Superior temporal gyrus (tissue), 1 donor: ENCODE measurements at regions not wholly inside any gene's neighbourhood (a gene's known extent, or its start where the extent isn't known, plus 50 kb on each side); places are given as distances from the start of the nearest gene placed in this dataset.
A peak's percentile ranks its signal among the peaks of the same experiment; 100 is the strongest.

Experiments
- DNase-seq: peaks from one replicate; pipeline ENCODE4 v3.0.0-alpha.2; 2016; ENCODE audit errors: extremely low spot score

GRCh38 chr13:75052616-75053015 lies 429.4 kb downstream of the TBC1D4 start:
- no peak for DNase-seq

DNA sequence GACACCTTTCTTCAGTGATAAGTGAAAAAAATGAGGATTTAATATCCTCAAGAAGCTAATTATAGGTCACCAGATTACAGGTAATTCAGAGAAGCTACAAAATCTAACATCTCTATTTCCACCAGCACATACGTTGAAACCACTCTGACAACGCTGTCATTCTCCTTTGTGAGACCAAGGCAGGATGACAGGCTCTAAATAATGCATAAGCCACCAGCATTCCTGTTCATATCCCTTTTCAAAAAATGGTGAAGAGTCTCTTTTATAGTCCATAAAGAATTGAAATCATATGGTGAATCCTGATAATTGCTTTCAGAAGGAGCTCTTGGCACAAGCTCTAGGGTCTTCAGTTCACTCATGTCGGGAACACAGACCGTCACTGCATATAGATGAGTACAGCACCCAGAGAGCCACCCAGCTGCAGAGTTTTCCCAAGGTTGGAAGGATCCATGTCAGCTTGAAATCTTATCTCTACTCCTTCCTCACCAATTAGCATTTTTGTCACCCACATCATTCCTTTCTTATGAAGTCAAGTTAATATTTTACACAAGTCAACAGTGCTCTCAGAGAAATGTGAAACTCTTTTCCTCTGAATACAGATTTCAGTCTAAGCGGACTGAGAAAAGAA lies 431.4 kb downstream of the TBC1D4 start:
- no peak for DNase-seq

DNA sequence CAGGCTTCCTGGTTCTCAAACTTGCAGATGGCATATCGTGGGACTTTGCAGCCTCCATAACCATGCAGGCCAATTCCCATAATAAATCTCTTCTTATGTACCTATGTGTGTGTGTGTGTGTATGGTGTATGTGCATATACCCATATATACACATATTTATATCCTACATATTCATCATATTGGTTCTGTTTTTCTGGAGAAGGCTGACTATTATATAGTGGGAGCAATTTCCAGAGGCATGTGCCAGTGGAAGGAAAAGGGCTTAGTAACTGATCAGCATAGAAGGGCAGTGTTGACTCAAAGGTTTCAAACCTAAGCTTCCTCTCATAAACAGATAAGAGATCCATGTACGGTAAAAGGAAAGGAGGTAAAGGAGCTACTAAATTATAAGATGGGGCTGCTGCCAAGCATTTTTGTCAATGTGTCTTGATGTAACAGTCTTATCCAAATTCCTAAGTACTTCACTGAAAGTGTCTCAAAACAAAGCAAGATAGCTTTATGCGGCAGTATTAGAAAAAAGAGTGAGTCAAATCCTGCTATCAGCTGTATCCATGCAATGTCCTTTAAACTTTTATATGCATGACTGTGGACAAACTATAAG lies 432.1 kb downstream of the TBC1D4 start:
- DNase-seq: no peak

GRCh38 chr13:75042807-75043206 lies 439.2 kb downstream of the TBC1D4 start:
- DNase-seq: no peak

DNA sequence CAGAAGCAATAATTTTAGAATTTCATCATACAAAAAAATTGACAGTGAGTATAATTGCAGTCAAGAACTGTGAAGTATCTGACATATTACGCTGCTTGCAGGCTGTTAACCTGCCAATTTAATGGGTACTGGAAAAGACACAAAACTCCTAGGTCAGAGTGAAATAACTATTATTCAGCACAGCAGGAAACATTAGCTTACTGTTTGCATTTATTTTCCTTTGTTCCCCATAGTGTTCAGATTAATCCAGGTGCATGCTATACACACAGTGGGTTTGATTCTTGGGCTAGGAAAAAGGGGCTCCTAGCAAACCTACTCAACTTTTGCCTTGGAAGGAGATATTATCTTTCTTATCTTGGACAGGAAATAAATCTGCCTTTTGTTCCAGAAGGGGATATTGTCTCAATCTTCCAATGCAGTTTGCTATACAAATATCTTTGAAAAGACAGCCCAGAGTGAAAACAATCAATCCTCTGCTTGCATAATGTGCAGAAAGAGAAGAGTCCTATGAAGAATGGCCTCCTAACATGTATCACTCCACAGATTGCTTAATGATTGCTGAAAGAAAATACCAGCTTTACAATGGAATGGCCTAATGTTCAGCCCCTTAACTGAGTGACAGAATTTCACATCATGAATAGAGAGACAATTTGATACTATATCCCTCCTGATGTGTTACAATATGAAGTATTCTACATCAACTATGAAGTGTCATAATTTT lies 443.4 kb downstream of the TBC1D4 start:
- DNase-seq: no peak

DNA sequence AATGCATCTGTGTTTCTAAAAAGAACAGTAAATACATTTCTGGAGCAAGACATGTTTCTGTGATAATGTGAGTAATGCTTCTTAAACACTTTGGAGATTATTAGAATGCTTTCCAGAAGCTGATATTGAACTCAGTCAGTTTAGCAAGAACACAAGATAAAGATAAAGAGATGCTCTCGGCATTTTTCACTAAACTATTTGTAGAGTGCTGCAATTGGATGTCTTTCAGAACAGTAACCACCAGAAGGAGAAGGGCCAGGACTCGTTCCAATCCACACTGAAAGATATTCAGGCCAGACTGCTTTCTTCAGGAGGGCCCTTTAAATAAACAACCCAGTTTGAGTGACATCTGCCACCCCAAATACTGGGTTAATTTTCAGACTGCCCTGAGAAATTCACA lies 456.0 kb downstream of the TBC1D4 start:
- DNase-seq: no peak

- no peak for DNase-seq
Measured at GRCh38 chr13:75024602-75025001, 457.4 kb downstream of the TBC1D4 start.

- no peak for DNase-seq
Measured at GRCh38 chr13:75023609-75024008, 458.4 kb downstream of the TBC1D4 start.

GRCh38 chr13:75021151-75021550 lies 460.8 kb downstream of the TBC1D4 start:
- no peak for DNase-seq

DNA sequence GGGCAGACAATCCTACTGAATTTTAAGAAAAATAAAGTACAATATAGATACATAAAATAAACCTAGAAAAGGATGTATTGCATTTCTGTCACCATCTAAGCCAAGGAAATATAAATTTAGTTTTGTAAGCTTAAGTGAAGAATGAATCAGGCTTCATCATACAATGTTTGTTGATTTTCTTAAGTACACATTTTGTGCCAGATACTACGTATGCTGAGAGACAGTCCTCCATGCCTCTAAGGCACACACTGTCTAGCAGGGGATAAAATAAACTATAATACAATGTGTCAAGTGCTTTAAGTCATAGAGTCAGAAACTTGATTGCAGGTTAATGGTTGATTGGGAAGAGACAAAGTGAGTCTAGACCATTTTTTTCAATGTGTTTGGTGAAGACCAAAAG lies 465.7 kb downstream of the TBC1D4 start:
- DNase-seq: no peak

- DNase-seq: no peak
Measured at GRCh38 chr13:75013818-75014217, 468.2 kb downstream of the TBC1D4 start.

DNA sequence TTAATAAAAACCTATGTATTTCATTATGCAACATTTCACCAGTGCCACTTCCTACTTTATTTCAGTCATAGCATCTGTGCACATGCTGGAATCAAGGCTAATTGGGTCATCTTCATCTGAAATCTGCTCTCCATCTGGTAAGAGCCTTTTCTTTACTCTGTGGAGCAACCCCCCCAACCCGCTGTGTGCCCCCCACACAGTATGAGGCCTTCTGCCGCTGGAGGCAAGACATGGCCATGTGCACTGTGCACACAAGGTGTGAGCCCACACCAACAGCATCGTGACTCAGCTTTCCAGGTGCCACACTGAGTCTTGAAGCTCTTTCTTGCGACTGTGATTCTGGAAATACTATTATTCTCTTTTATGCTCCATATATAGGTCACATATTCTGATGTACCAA lies 471.0 kb downstream of the TBC1D4 start:
- no peak for DNase-seq

GRCh38 chr13:75008926-75009325 lies 473.0 kb downstream of the TBC1D4 start:
- no peak for DNase-seq

DNA sequence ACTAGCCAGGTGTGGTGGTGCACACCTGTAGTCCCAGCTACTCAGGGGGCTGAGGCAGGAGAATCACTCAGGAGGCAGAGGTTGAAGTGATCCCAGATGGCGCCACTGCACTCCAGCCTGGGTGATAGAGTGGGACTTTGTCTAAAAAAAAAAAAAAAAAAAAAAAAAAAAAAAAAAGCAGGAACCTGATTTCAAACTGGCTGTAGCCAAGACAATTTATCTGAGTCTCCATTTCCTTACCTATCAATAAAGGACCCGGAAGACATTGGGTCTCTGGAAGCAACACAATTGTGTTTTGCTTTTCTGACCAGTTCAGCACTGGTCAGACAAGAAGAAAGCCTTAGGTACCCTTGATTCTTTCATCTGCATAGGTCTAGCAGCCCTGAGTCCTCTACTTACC lies 491.0 kb downstream of the TBC1D4 start:
- DNase-seq: no peak

DNA sequence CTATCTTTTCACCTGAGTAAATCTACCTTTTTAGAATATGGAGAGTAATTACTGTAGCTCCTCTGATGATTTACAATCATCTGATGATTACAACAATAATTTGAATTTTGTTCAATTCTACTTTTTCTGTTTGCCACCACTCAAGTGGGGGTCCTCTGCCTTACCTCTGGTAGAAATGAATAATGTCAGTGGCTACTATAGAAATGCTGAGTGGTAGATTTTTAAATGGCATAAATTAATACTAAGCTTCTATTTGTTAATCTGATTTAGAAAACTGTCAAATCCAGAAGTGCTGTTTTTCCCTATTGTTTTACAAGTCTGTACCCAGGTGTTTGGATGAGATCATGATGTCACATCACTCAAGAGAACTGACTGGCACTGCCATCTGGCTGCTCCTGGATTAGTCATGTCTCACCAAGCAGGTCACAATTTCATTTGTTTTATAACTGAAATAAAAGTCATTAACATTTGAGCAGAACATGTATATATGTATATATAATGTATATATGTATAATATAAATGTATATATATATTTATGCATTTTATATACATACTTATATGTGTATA lies 494.8 kb downstream of the TBC1D4 start:
- no peak for DNase-seq

DNA sequence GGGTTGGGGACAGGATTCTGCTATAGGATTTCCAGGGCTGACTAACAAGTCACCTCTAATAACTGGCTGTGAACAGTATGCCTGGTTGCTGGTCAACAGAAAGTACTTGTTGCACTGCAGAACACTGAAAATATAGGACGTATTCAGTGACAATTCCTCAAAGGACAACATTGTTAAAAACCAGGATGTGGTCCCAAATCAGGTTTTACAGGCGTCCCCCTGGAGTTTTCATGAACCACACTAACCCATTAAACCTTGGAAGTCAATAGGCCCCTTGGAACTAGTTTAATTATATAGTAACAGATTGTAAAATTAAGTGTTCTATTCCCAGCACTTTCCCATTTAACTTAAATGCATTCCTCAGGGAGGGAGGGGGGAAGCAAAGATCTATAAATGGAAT lies 495.4 kb downstream of the TBC1D4 start:
- DNase-seq: no peak

GRCh38 chr13:74979703-74980102 lies 502.3 kb downstream of the TBC1D4 start:
- no peak for DNase-seq

GRCh38 chr13:74978591-74978990 lies 503.4 kb downstream of the TBC1D4 start:
- no peak for DNase-seq

DNA sequence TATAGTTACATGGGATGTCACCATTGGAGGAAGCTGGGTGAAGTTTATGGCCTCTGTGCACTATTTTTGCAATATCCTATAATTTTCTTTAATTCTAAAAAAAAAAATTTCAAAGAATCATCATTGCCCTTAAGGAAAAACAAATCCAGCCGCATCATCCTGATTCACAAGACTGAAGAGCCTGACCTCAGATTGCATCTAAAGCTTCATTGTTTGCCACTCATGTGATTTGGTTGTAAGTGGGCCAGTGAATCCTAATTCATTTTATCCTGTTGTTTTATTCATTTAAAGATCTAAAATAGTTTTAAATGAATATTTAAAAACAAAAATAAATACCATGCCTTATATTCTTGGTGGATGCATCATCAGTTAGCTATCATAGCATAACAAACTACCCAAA lies 504.5 kb downstream of the TBC1D4 start:
- peak; percentile 59 for DNase-seq

- no peak for DNase-seq
Measured at GRCh38 chr13:74975111-74975510, 506.9 kb downstream of the TBC1D4 start.

DNA sequence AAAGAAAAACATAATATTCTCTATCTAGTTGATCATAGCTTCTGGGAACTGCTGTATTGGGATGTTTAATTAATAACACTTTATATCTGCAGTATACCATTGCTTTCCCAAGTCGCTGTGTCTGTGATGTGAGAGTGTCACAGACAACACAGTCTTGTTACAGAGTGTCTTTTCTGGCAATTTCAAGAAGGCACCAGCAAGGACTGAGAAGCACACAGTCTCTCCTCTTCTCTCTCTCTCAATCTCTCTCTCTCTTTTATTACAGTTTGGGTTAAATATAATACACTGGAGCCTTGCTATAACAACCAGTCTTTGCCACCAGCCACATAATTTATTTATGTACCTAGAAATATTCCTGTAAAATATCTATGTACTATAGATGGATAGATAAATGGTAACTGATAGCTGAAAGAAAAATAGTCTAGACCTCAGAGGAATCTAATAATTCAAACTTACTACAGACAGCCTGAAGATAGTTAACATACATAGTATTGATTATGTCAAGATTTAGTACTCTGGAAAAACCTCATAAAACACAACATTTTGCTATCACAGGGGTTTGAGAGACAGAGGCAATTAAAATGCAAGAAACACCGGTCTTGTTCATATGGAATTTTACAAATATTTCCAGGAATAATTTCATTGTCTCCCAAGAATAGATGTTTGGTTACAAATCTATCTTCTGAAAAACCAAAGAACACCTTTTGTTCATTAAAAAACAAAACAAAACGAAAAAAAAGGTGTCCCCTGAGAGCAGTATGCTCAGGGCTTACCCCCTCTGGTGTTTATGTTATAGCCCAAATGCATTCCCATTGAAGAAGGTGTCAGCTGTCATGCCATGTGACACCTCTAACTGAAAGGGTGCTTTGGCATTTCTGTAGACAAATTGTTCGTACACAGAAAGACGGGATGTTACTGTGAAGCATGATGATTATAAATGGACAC lies 507.8 kb downstream of the TBC1D4 start:
- DNase-seq: no peak

DNA sequence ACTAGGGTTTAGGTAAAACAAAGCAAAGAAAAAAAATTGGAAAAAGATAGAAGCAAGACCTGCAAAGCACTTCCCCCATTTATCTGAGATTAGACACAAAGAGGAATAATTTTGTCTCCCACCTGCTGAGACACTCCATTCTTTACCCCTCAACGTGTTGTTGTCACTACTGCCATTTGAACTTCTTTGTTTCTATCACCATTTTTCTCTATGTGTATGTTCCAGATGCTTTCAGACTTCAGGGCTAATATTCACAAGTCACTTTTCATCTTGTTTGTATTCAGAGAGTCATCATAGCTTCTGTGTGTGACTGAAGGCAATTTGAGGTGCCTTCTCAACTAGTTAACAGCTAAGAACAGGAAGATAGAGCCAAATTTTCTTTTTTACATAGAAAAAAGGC lies 512.5 kb downstream of the TBC1D4 start:
- DNase-seq: no peak
